ENCODE measurements at regions not wholly inside any gene's neighbourhood (a gene's known extent, or its start where the extent isn't known, plus 50 kb on each side); places are given as distances from the start of the nearest gene placed in this dataset.
"Not testable (repeated sequence)": the region's sequence is repeated elsewhere in the genome, so short reads cannot be mapped to it uniquely, and the experiment has no call there.

DNA sequence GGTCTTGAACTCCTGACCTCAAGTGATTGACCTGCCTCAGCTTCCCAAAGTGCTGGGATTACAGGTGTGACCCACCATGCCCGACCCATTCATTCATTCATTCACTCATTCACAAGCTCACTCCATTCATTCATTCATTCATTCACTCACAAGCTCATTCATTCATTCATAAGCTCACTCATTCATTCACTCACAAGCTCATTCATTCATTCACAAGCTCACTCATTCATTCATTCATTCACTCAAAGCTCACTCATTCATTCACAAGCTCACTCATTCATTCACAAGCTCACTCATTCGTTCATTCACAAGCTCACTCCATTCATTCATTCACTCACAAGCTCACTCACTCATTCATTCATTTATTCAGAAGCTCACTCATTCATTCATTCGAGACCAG is 198.6 kb downstream of the SHOX start:
- Mint-ChIP-seq H3K27me3 (no peaks in the 10 kb centered on the region), H3K4me1 (peaks cover 0 to 1% (median 0%) of the 10 kb centered on the region in 3 donors), H3K4me3 (no peak overlapping the region), H3K27ac (no peak overlapping the region), H3K36me3 (no peaks in the 10 kb centered on the region), H3K9me3 (peaks cover 0 to 5% (median 0%) of the 10 kb centered on the region in 3 donors)

DNA sequence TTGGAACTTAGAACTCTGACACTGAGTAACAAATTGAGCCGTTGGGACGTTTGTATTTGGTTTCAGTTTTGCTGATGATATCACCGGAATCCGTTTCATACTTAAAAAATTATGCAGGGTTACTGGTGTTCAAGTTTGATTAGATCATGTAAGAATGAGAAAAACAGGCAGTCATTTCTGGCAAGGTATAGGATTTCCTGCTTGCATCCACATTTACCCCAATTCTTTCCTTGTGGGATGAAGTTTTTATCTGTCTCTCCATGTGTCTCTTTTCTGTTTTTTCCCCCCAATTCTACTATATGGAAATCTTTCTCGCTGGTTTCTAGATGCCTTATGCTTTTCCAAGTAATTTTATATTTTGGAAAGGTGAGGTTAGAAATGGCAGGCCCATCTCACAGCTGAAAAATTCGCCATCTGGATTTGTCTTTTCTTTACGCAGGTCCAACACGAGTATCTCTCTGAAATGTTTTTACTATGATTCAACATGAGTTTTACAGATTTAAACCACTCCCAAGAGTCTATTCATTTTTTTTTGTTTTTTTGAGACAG is 197.9 kb downstream of the SHOX start:
- peaks cover 0 to 1% (median 0%) of the 10 kb centered on the region in 3 donors for H3K4me1 Mint-ChIP-seq
- no peaks in the 10 kb centered on the region for H3K36me3 Mint-ChIP-seq
- no peaks in the 10 kb centered on the region for H3K27me3 Mint-ChIP-seq
- H3K4me3 Mint-ChIP-seq, result no peak overlapping the region
- H3K9me3 Mint-ChIP-seq, result peaks cover 0 to 5% (median 0%) of the 10 kb centered on the region in 3 donors
- H3K27ac Mint-ChIP-seq, result no peak overlapping the region

DNA sequence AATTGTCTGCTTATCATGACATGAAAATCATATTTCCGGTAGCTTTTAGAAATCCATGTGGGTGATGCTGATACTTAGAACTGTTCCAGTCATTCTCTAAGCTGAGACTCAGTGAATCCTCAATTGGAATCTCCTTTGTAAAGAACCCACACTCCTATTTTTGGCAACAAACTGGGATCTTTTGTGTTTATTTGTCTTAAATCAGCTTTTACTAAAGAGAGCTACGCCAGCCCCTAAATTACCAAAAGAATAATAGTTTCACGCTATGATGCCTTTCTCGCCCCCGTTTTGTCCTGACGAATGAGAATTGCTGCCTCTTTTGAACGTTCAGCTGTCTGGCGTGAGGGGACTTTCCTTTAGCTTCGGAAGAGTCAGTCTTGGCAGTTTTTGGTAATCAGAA is 195.9 kb downstream of the SHOX start:
- no peak overlapping the region for H3K4me3 Mint-ChIP-seq
- peaks cover 0 to 1% (median 0%) of the 10 kb centered on the region in 3 donors for H3K4me1 Mint-ChIP-seq
- H3K9me3 Mint-ChIP-seq, result peaks cover 2 to 8% (median 4%) of the 10 kb centered on the region in 3 donors
- H3K27me3 Mint-ChIP-seq, result peaks cover 2% of the 10 kb centered on the region
- H3K36me3 Mint-ChIP-seq, result no peaks in the 10 kb centered on the region
- no peak overlapping the region for H3K27ac Mint-ChIP-seq

DNA sequence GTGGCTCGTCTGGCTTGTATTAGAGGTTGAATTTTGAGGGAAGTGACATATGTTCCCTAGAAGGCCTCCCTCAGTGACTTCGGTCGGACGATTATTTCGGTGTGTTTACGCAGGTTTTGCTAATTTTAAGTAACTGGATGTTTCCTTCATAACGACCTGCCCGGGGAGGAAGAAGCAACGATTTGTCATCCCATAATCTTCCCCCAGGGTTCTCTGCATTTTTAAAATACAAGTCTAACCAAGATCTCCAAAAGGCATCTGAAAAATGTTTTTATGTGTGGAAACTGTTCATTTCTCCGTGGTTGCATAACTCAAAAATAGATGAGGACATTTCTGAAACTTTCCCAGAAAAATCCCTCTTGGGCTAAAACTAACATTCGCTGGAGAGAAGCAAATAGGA is 195.4 kb downstream of the SHOX start:
- peaks cover 2% of the 10 kb centered on the region for H3K27me3 Mint-ChIP-seq
- peaks cover 0 to 1% (median 0%) of the 10 kb centered on the region in 3 donors for H3K4me1 Mint-ChIP-seq
- no peaks in the 10 kb centered on the region for H3K36me3 Mint-ChIP-seq
- H3K4me3 Mint-ChIP-seq, result no peak overlapping the region
- no peak overlapping the region for H3K27ac Mint-ChIP-seq
- H3K9me3 Mint-ChIP-seq, result peaks cover 2 to 8% (median 4%) of the 10 kb centered on the region in 3 donors

DNA sequence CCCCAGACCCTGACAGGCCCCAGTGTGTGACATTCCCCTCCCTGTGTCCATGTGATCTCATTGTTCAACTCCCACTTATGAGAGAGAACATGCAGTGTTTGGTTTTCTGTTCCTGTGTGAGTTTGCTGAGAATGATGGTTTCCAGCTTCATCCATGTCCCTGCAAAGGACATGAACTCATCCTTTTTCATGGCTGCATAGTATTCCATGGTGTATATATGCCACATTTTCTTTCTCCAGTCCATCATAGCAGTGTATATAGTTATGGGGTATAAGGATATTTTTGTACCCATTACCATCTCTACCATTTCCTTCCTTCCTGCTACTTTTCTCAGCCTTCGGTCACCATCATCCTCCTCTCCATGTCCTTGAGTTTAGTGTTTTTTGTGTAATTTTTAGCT is 192.5 kb downstream of the SHOX start:
- H3K4me3 Mint-ChIP-seq, H3K9me3 Mint-ChIP-seq, H3K27ac Mint-ChIP-seq, H3K4me1 Mint-ChIP-seq, H3K27me3 Mint-ChIP-seq, H3K36me3 Mint-ChIP-seq: not testable (repeated sequence)

DNA sequence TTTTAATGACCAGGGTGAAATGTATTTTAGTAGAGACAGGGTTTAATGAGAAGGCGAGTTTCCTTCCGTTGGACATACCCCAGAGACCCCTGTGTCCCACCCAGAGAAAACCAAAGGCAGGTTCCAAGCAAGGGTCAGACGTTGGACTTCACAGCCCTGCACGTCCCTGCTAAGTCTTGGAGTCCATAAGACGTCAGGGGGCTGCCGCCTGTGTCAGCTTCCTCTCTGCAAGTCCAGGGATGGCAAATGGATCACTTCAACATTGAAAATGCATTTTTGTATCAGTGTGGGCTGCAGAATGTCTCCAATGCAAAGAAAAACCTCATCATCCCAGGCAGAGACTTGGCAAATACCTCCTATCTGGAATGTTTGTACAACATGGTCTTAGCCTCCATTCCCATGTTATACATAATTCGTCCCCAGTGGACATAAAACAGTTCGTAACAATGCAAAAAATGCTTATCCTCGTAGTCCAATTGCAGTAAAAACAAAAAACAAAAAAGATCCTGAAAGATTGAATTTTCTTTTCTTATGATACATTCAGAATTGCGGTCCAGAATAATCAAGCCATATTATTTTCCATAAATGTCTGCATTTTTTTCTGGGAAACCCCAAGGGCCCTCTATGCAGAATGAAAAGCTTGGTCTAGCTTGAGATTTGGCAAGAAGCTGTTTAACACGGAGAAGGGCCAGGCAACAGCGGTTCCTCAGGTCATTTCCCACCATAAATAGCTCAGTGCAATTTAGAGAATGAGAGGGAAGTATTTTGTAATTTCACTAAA is 190.9 kb downstream of the SHOX start:
- no peaks in the 10 kb centered on the region for H3K36me3 Mint-ChIP-seq
- no peak overlapping the region for H3K4me3 Mint-ChIP-seq
- H3K27me3 Mint-ChIP-seq, result peaks cover 2% of the 10 kb centered on the region
- no peak overlapping the region for H3K27ac Mint-ChIP-seq
- H3K9me3 Mint-ChIP-seq, result peaks cover 2 to 6% (median 4%) of the 10 kb centered on the region in 3 donors
- H3K4me1 Mint-ChIP-seq, result no peaks in the 10 kb centered on the region

DNA sequence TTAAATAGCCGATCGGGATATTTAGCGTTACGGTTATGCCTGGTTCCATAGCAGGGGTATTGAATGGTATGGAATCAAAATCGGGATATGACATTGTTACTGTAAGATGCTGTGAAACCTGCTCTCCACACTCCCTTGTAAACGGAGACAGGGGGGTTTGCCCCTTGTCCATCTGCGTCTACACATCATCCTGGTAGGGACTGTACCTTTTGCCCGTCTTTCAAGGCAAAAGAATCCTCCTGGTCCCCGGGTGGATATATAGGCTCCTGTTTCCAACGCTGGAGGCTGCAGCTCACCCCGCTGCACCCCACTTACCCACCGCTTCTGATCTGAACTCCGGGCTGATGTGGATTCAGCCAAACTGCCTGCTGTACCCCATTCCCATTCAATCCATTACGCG is 189.1 kb downstream of the SHOX start:
- H3K27me3 Mint-ChIP-seq, result peaks cover 2% of the 10 kb centered on the region
- peaks cover 2 to 5% (median 4%) of the 10 kb centered on the region in 3 donors for H3K9me3 Mint-ChIP-seq
- H3K4me1 Mint-ChIP-seq, result no peaks in the 10 kb centered on the region
- H3K36me3 Mint-ChIP-seq, result no peaks in the 10 kb centered on the region
- H3K4me3 Mint-ChIP-seq, result no peak overlapping the region
- no peak overlapping the region for H3K27ac Mint-ChIP-seq

DNA sequence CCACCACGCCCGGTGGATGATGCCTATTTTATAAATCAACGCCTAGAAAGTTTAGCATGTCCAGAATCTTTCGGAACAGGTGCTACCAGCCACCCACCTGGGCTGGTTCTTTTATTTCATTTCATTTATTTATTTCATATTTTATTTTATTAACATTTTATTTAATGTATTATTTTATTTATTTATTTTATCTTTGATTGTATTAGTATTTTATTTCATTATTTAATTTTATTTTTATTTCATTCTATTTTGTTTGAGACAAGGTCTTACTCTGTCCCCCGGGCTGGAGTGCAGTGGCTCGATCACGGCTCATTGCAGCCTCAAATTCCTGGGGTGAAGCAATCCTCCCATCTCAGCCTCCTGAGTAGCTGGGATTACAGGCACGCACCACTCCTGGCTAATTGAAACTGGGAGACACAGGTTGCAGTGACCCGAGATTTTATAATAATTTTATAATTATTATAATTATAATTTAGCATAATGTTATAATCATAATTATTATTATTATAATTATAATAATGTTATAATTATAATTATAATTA is 187.2 kb downstream of the SHOX start:
- Mint-ChIP-seq H3K27me3 (no peaks in the 10 kb centered on the region), H3K27ac (no peak overlapping the region), H3K4me1 (no peaks in the 10 kb centered on the region), H3K4me3 (no peak overlapping the region), H3K36me3 (no peaks in the 10 kb centered on the region), H3K9me3 (peaks cover 2 to 6% (median 5%) of the 10 kb centered on the region in 3 donors)

DNA sequence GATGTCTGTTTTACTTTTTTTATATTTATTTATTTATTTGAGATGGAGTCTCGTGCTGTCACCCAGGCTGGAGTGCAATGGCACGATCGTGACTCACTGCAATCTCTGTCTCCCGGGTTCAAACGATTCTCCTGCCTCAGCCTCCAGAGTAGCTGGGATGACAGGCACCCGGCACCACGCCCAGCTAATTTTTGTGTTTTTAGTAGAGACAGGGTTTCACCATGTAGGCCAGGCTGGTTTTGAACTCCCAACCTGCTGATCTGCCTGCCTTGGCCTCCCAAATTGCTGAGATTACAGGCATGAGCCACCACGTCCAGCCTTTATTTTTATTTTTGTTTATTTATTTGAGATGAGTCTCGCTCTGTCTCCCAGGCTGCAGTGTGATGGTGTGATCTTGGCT is 186.6 kb downstream of the SHOX start:
- H3K36me3 Mint-ChIP-seq, H3K4me1 Mint-ChIP-seq, H3K9me3 Mint-ChIP-seq, H3K27ac Mint-ChIP-seq, H3K4me3 Mint-ChIP-seq, H3K27me3 Mint-ChIP-seq: not testable (repeated sequence)

DNA sequence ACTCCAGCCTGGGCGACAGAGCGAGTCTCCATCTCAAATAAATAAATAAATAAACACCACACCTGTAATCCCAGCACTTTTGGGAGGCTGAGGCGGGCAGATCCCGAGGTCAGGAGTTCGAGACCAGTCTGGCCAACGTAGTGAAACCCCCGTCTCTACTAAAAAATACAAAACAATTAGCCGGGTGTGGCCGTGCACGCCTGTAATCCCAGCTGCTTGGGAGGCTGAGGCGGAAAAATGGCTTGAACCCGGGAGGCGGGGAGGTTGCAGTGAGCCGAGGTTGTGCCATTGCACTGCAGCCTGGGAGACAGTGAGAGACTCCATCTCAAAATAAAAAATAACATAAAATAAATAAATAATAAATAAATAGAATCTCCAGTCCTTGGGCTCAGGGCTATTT is 185.8 kb downstream of the SHOX start:
- Mint-ChIP-seq H3K4me1 (no peaks in the 10 kb centered on the region), H3K27me3 (no peaks in the 10 kb centered on the region), H3K36me3 (no peaks in the 10 kb centered on the region), H3K27ac (no peak overlapping the region), H3K9me3 (peaks cover 2 to 6% (median 5%) of the 10 kb centered on the region in 3 donors), H3K4me3 (no peak overlapping the region)

DNA sequence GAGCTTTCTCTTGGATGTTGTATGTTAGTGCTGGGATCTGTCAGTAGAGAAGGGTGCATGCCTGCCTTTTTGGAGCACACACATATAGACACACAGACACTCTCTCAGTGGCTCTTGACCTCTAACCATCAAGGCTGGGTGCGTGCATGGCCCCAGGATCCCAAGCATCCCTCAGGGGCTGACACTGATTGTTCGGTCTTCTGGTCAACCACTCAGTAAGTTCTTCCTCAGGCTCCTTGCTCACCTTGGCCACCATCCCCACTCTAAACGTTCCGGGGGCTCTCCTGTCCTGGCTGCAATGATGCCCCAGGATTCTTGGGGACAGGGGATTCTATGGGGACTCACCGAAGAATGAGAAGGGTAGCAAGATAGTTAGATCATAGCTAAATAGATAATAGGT is 179.6 kb downstream of the SHOX start:
- Mint-ChIP-seq H3K27me3 (peaks cover 2% of the 10 kb centered on the region), H3K27ac (no peak overlapping the region), H3K4me1 (no peaks in the 10 kb centered on the region)

DNA sequence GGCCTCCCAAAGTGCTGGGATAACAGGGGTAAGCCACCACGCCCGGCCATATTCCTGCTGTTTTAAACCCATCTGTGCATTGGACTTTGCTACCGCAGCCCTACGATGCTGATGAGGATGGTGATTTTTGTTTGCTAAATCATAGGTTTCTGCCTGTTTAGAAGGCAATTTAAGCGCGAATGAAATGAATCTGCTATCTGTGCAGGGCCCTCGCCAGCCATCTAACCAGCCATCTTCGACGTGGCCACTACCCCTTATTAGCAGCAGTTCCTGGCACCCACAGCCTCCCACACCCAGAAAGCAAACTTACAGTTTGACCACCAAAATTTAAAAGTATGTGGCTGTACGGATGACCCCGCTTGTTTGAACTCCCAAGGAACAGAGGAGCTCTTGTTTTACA is 178.5 kb downstream of the SHOX start:
- peaks cover 1% of the 10 kb centered on the region for H3K36me3 Mint-ChIP-seq
- peaks cover 3% of the 10 kb centered on the region for H3K27me3 Mint-ChIP-seq
- no peak overlapping the region for H3K27ac Mint-ChIP-seq
- peaks cover 2 to 6% (median 5%) of the 10 kb centered on the region in 3 donors for H3K9me3 Mint-ChIP-seq
- H3K4me1 Mint-ChIP-seq, result no peaks in the 10 kb centered on the region
- no peak overlapping the region for H3K4me3 Mint-ChIP-seq

More for the DNA sequence above, 179.6 kb downstream of the SHOX start:
- H3K36me3 Mint-ChIP-seq, result peaks cover 1% of the 10 kb centered on the region
- H3K9me3 Mint-ChIP-seq, result peaks cover 2 to 6% (median 6%) of the 10 kb centered on the region in 3 donors
- H3K4me3 Mint-ChIP-seq, result no peak overlapping the region

DNA sequence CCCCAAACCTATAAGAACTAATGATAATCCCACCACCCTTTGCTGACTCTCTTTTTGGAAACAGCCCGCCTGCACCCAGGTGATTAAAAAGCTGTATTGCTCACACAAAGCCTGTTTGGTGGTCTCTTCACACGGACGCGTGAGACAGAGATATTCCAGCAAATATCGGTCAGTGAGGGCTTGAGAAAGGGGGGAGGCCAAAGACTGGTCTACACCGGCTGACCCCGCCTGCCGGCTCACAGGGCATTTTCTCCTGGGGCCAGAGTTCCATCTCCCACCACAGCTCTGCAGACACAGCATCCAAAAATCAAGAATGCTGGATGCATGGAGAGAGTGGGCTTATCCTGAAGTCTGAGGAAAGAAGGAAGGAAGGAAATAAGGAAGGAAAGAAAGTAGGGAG is 176.0 kb downstream of the SHOX start:
- Mint-ChIP-seq H3K4me1 (peaks cover 0 to 2% (median 0%) of the 10 kb centered on the region in 3 donors), H3K9me3 (peaks cover 2 to 4% (median 4%) of the 10 kb centered on the region in 3 donors), H3K4me3 (no peak overlapping the region)

DNA sequence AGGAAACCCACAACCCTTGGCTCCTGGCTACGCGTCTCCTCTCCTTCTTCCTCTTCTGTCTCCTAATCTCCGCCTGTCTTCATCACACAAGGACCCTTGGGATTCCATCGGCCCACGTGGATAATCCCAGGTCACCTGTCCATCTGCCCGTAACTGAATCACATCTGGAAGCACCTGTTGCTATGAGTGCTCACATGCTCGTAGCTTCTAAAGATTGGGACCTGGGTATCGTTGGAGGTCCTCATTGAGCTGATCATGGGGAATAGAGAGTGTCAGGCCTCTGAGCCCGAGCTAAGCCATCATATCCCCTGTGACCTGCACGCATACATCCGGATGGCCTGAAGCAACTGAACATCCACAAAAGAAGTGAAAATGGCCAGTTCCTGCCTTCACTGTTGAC is 175.4 kb downstream of the SHOX start:
- Mint-ChIP-seq H3K4me1 (peaks cover 0 to 2% (median 0%) of the 10 kb centered on the region in 3 donors), H3K27me3 (peaks cover 3% of the 10 kb centered on the region), H3K27ac (no peak overlapping the region), H3K4me3 (no peak overlapping the region), H3K36me3 (peaks cover 3% of the 10 kb centered on the region), H3K9me3 (peaks cover 4 to 7% (median 4%) of the 10 kb centered on the region in 3 donors)

More for the DNA sequence above, 176.0 kb downstream of the SHOX start:
- Mint-ChIP-seq H3K27ac (no peak overlapping the region), H3K36me3 (peaks cover 3% of the 10 kb centered on the region), H3K27me3 (peaks cover 3% of the 10 kb centered on the region)

DNA sequence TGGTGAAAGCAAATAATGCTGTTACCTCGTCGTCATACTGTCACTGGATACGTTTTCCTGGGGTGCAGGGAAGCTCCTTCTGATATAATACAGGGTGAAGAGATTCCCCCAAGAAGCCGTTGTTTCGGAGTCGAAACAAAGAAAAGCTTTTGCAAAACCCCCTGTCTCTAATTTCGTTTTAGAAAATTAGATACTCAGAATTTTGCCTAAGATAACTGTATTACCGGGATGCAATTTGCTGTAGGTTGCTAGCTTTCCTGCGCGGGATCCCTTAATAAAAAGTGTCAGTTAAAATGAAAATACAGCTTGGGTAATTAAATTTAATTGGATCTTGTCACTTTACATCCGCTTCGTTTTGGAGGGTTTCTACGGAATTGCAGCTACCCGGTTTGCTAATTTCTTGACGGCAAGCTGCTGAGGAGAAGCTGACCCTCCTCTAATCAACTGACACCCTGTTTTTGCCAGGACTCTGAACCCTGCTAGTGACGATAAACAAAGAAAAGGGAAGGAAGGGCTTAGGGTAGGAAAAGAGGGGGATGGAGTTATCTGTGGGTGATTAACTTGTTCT is 174.6 kb downstream of the SHOX start:
- peaks cover 0 to 2% (median 0%) of the 10 kb centered on the region in 3 donors for H3K4me1 Mint-ChIP-seq

More for the DNA sequence above, 174.6 kb downstream of the SHOX start:
- Mint-ChIP-seq H3K27ac (no peak overlapping the region), H3K27me3 (peaks cover 3% of the 10 kb centered on the region), H3K4me3 (peak overlapping the region in 1 of 4 donors; percentile 58), H3K36me3 (peaks cover 3% of the 10 kb centered on the region), H3K9me3 (peaks cover 6 to 8% (median 6%) of the 10 kb centered on the region in 3 donors)
